ENCODE measurements at regions not wholly inside any gene's neighbourhood (a gene's known extent, or its start where the extent isn't known, plus 50 kb on each side); places are given as distances from the start of the nearest gene placed in this dataset.

GRCh38 chr11:130546438-130546837 is 98.0 kb downstream of the ADAMTS15 start:
- DNase-seq (no peak), ATAC-seq (ENCODE audit: insufficient read depth, low read depth) (no peak)
- TF ChIP-seq, protein P1, sequence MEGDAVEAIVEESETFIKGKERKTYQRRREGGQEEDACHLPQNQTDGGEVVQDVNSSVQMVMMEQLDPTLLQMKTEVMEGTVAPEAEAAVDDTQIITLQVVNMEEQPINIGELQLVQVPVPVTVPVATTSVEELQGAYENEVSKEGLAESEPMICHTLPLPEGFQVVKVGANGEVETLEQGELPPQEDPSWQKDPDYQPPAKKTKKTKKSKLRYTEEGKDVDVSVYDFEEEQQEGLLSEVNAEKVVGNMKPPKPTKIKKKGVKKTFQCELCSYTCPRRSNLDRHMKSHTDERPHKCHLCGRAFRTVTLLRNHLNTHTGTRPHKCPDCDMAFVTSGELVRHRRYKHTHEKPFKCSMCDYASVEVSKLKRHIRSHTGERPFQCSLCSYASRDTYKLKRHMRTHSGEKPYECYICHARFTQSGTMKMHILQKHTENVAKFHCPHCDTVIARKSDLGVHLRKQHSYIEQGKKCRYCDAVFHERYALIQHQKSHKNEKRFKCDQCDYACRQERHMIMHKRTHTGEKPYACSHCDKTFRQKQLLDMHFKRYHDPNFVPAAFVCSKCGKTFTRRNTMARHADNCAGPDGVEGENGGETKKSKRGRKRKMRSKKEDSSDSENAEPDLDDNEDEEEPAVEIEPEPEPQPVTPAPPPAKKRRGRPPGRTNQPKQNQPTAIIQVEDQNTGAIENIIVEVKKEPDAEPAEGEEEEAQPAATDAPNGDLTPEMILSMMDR (IDR thresholded peaks at IDR 0.05; ENCODE audit: borderline replicate concordance, extremely low read depth, low read length, poor library complexity, severe bottlenecking), result no peak
- TF ChIP-seq EZH2 (IDR thresholded peaks at IDR 0.05; ENCODE audit: borderline replicate concordance, low read depth, low read length, severe bottlenecking), result no peak
- Histone ChIP-seq H3K9ac (ENCODE audit: low read depth, low read length) (no peak overlapping the region), H3K4me2 (ENCODE audit: insufficient read depth, low read length) (no peak overlapping the region), H3K4me3 (ENCODE audit: low read depth in 1 of 2, low read length in 2 of 2) (no peak overlapping the region), H4K20me1 (ENCODE audit: insufficient read depth, low read length) (no peaks in the 10 kb centered on the region), H3K36me3 (ENCODE audit: insufficient read depth, low read length) (no peaks in the 10 kb centered on the region), H3K79me2 (ENCODE audit: insufficient read depth, low read length) (no peaks in the 10 kb centered on the region), H3K4me1 (ENCODE audit: insufficient read depth, low read length) (no peaks in the 10 kb centered on the region), H3K9me3 (ENCODE audit: insufficient read depth, low read length, severe bottlenecking) (no peaks in the 10 kb centered on the region), H2AFZ (ENCODE audit: low read depth, low read length) (no peak overlapping the region), H3K27me3 (ENCODE audit: insufficient read depth, low read length, poor library complexity) (peaks cover 18% of the 10 kb centered on the region), H3K27ac (ENCODE audit: low read length) (no peak overlapping the region)

- no peak for DNase-seq
- Histone ChIP-seq H2AFZ (ENCODE audit: low read depth, low read length) (no peak overlapping the region), H3K79me2 (ENCODE audit: insufficient read depth, low read length) (no peaks in the 10 kb centered on the region), H3K27me3 (ENCODE audit: insufficient read depth, low read length, poor library complexity) (peaks cover 19% of the 10 kb centered on the region), H3K4me3 (ENCODE audit: low read depth in 1 of 2, low read length in 2 of 2) (no peak overlapping the region), H3K27ac (ENCODE audit: low read length) (no peak overlapping the region), H3K9me3 (ENCODE audit: insufficient read depth, low read length, severe bottlenecking) (no peaks in the 10 kb centered on the region), H3K36me3 (ENCODE audit: insufficient read depth, low read length) (no peaks in the 10 kb centered on the region), H3K4me2 (ENCODE audit: insufficient read depth, low read length) (no peak overlapping the region), H3K9ac (ENCODE audit: low read depth, low read length) (no peak overlapping the region), H3K4me1 (ENCODE audit: insufficient read depth, low read length) (no peaks in the 10 kb centered on the region), H4K20me1 (ENCODE audit: insufficient read depth, low read length) (no peaks in the 10 kb centered on the region)
- TF ChIP-seq EZH2 (IDR thresholded peaks at IDR 0.05; ENCODE audit: borderline replicate concordance, low read depth, low read length, severe bottlenecking), result no peak
- TF ChIP-seq, protein P1 (IDR thresholded peaks at IDR 0.05; ENCODE audit: borderline replicate concordance, extremely low read depth, low read length, poor library complexity, severe bottlenecking), result no peak
- no peak for ATAC-seq (ENCODE audit: insufficient read depth, low read depth)
These were observed 98.7 kb downstream of the ADAMTS15 start for GRCh38 chr11:130546901-130547694.

DNA sequence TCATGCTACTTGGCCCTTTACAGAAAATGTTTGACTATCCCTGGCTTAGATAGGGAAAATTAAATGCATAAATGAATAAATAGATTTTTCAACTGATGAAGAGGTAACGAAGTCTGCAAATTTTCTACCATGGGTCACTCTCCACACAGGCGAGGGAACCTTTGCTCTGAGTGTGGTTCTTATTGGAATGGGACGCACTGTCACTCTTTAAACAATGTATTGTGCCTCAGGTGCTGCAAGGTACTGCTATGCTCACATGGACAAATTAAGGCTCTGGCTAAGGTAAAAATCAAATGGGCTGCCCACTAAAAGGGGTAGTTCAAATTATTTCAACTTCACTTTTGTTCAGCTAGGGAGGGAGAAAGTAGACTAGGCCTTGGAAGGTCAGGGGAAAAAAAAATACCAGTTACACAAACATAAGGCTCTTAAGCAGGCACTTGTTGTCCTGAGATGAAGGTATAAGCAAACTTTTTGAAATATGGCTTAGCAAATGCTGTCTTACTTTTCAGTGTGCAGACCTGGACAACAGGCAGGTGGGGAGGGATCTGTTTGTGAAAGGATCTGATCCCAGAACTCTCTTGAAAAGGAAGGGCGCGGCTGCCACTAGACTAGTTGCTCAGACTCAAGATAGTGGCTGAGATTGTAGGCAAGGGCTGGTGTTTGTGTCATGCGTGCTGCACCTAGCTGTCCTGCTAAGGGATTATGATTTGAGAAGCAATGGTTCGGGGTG is 99.5 kb downstream of the ADAMTS15 start:
- no peak for DNase-seq
- H3K4me1 ChIP-seq (ENCODE audit: insufficient read depth, low read length), result no peaks in the 10 kb centered on the region
- H3K9ac ChIP-seq (ENCODE audit: low read depth, low read length), result no peak overlapping the region
- H3K27me3 ChIP-seq (ENCODE audit: insufficient read depth, low read length, poor library complexity), result peaks cover 22% of the 10 kb centered on the region
- no peaks in the 10 kb centered on the region for H3K36me3 ChIP-seq (ENCODE audit: insufficient read depth, low read length)
- no peaks in the 10 kb centered on the region for H4K20me1 ChIP-seq (ENCODE audit: insufficient read depth, low read length)
- no peaks in the 10 kb centered on the region for H3K9me3 ChIP-seq (ENCODE audit: insufficient read depth, low read length, severe bottlenecking)
- no peaks in the 10 kb centered on the region for H3K79me2 ChIP-seq (ENCODE audit: insufficient read depth, low read length)
- H3K4me2 ChIP-seq (ENCODE audit: insufficient read depth, low read length), result no peak overlapping the region
- H3K27ac ChIP-seq (ENCODE audit: low read length), result no peak overlapping the region
- ATAC-seq (ENCODE audit: insufficient read depth, low read depth), result no peak
- H2AFZ ChIP-seq (ENCODE audit: low read depth, low read length), result no peak overlapping the region
- no peak overlapping the region for H3K4me3 ChIP-seq (ENCODE audit: low read depth in 1 of 2, low read length in 2 of 2)
- TF ChIP-seq, protein P1 (IDR thresholded peaks at IDR 0.05; ENCODE audit: borderline replicate concordance, extremely low read depth, low read length, poor library complexity, severe bottlenecking), result no peak
- TF ChIP-seq EZH2 (IDR thresholded peaks at IDR 0.05; ENCODE audit: borderline replicate concordance, low read depth, low read length, severe bottlenecking), result no peak
